Erythroblast (primary cell): ENCODE measurements at regions not wholly inside any gene's neighbourhood (a gene's known extent, or its start where the extent isn't known, plus 50 kb on each side); places are given as distances from the start of the nearest gene placed in this dataset.

Experiments
- GATA1 ChIP-seq: IDR thresholded peaks from 2 replicates; pipeline ENCODE4 v1.6.1; 2011; ENCODE audit warnings: low read depth, mild to moderate bottlenecking, control low read depth, low read length, moderate library complexity
- POLR2A ChIP-seq: IDR thresholded peaks from 2 replicates; pipeline ENCODE4 v1.6.1; 2011; ENCODE audit warnings: mild to moderate bottlenecking, low read length

GRCh38 chrX:39052751-39053150 lies 251.5 kb downstream of the MID1IP1 start:
- no peak for TF ChIP-seq POLR2A
- TF ChIP-seq GATA1, result no peak
